ENCODE measurements at regions not wholly inside any gene's neighbourhood (a gene's known extent, or its start where the extent isn't known, plus 50 kb on each side); places are given as distances from the start of the nearest gene placed in this dataset.

GRCh38 chr13:21901811-21902708, 231.2 kb downstream of the FGF9 start:
- ChIA-PET POLR2A (no interaction called here), CTCF (no interaction called here)
- Histone ChIP-seq H3K27ac (ENCODE audit: extremely low read depth, low read depth, low read length) (no peak overlapping the region), H3K4me1 (ENCODE audit: control insufficient read depth, insufficient read depth, low read length) (no peaks in the 10 kb centered on the region), H3K4me3 (ENCODE audit: low read depth, low read length) (no peak overlapping the region), H3K36me3 (ENCODE audit: control insufficient read depth in 2 of 2, insufficient read depth in 1 of 2, low read length in 2 of 2) (no peaks in the 10 kb centered on the region), H3K9me3 (ENCODE audit: control insufficient read depth, insufficient read depth, low read depth, low read length) (no peaks in the 10 kb centered on the region)
- TF ChIP-seq ZNF391 (tag by site-specific recombination; IDR thresholded peaks at IDR 0.05; ENCODE audit: borderline replicate concordance, low read depth) (no peak), OSR2 (tag by site-specific recombination; IDR thresholded peaks at IDR 0.05) (no peak), ZNF555 (tag by site-specific recombination; conservative IDR thresholded peaks at IDR 0.05) (no peak), ZNF571 (tag by site-specific recombination; IDR thresholded peaks at IDR 0.05) (no peak), ZNF311 (tag by site-specific recombination; IDR thresholded peaks at IDR 0.05; ENCODE audit: borderline replicate concordance) (no peak), ZNF175 (tag by site-specific recombination; IDR thresholded peaks at IDR 0.05) (no peak), ZNF146 (tag by site-specific recombination; IDR thresholded peaks at IDR 0.05) (no peak), ZNF184 (tag by site-specific recombination; IDR thresholded peaks at IDR 0.05) (no peak), ZNF626 (tag by site-specific recombination; IDR thresholded peaks at IDR 0.05) (no peak), ZBTB8A (tag by site-specific recombination; IDR thresholded peaks at IDR 0.05) (no peak), BCL11B (tag by site-specific recombination; IDR thresholded peaks at IDR 0.05; ENCODE audit: low read depth) (no peak), ZNF600 (tag by site-specific recombination; IDR thresholded peaks at IDR 0.05) (no peak), ZNF18 (tag by site-specific recombination; IDR thresholded peaks at IDR 0.05) (no peak)
- TF ChIP-seq, protein P1, sequence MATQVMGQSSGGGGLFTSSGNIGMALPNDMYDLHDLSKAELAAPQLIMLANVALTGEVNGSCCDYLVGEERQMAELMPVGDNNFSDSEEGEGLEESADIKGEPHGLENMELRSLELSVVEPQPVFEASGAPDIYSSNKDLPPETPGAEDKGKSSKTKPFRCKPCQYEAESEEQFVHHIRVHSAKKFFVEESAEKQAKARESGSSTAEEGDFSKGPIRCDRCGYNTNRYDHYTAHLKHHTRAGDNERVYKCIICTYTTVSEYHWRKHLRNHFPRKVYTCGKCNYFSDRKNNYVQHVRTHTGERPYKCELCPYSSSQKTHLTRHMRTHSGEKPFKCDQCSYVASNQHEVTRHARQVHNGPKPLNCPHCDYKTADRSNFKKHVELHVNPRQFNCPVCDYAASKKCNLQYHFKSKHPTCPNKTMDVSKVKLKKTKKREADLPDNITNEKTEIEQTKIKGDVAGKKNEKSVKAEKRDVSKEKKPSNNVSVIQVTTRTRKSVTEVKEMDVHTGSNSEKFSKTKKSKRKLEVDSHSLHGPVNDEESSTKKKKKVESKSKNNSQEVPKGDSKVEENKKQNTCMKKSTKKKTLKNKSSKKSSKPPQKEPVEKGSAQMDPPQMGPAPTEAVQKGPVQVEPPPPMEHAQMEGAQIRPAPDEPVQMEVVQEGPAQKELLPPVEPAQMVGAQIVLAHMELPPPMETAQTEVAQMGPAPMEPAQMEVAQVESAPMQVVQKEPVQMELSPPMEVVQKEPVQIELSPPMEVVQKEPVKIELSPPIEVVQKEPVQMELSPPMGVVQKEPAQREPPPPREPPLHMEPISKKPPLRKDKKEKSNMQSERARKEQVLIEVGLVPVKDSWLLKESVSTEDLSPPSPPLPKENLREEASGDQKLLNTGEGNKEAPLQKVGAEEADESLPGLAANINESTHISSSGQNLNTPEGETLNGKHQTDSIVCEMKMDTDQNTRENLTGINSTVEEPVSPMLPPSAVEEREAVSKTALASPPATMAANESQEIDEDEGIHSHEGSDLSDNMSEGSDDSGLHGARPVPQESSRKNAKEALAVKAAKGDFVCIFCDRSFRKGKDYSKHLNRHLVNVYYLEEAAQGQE (tag by site-specific recombination; IDR thresholded peaks at IDR 0.05): no peak
- TF ChIP-seq, protein P2, sequence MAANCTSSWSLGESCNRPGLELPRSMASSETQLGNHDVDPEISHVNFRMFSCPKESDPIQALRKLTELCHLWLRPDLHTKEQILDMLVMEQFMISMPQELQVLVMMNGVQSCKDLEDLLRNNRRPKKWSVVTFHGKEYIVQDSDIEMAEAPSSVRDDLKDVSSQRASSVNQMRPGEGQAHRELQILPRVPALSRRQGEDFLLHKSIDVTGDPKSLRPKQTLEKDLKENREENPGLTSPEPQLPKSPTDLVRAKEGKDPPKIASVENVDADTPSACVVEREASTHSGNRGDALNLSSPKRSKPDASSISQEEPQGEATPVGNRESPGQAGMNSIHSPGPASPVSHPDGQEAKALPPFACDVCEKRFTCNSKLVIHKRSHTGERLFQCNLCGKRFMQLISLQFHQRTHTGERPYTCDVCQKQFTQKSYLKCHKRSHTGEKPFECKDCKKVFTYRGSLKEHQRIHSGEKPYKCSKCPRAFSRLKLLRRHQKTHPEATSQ (tag by site-specific recombination; IDR thresholded peaks at IDR 0.05): no peak

DNA sequence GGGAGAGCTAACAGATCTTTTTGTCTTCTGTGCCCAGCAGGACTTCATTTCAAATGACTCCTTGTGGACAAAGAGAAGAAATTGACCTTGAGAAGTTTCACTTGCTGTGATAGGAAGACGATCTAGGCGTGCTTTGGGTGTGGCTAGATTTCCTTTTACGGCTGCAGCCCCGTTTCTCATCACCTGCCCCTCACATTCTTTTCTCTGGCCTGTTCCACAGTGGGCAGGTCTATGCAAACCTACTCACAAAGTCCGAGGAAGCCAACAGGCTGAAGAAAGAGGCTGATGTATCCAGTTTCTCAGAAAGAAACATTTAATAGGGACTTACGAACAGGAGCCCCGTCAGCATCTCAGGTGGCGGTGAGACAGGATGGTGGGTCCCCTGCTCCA, 231.8 kb downstream of the FGF9 start:
- Histone ChIP-seq H3K4me1 (ENCODE audit: control insufficient read depth, insufficient read depth, low read length) (no peaks in the 10 kb centered on the region), H3K4me3 (ENCODE audit: low read depth, low read length) (no peak overlapping the region), H3K9me3 (ENCODE audit: control insufficient read depth, insufficient read depth, low read depth, low read length) (no peaks in the 10 kb centered on the region), H3K27ac (ENCODE audit: extremely low read depth, low read depth, low read length) (no peak overlapping the region), H3K36me3 (ENCODE audit: control insufficient read depth in 2 of 2, insufficient read depth in 1 of 2, low read length in 2 of 2) (no peaks in the 10 kb centered on the region)
- ChIA-PET CTCF (no interaction called here), POLR2A (no interaction called here)
- no peak for TF ChIP-seq KLF8 (tag by site-specific recombination; IDR thresholded peaks at IDR 0.05)
- TF ChIP-seq ZNF747 (tag by site-specific recombination; IDR thresholded peaks at IDR 0.05): no peak
- TF ChIP-seq, protein P3, sequence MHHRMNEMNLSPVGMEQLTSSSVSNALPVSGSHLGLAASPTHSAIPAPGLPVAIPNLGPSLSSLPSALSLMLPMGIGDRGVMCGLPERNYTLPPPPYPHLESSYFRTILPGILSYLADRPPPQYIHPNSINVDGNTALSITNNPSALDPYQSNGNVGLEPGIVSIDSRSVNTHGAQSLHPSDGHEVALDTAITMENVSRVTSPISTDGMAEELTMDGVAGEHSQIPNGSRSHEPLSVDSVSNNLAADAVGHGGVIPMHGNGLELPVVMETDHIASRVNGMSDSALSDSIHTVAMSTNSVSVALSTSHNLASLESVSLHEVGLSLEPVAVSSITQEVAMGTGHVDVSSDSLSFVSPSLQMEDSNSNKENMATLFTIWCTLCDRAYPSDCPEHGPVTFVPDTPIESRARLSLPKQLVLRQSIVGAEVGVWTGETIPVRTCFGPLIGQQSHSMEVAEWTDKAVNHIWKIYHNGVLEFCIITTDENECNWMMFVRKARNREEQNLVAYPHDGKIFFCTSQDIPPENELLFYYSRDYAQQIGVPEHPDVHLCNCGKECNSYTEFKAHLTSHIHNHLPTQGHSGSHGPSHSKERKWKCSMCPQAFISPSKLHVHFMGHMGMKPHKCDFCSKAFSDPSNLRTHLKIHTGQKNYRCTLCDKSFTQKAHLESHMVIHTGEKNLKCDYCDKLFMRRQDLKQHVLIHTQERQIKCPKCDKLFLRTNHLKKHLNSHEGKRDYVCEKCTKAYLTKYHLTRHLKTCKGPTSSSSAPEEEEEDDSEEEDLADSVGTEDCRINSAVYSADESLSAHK (tag by site-specific recombination; IDR thresholded peaks at IDR 0.05): no peak
- no peak for TF ChIP-seq SP3 (tag by site-specific recombination; IDR thresholded peaks at IDR 0.05)
- TF ChIP-seq ZNF362 (tag by site-specific recombination; IDR thresholded peaks at IDR 0.05): no peak
- TF ChIP-seq ZNF510 (tag by site-specific recombination; IDR thresholded peaks at IDR 0.05; ENCODE audit: insufficient replicate concordance): no peak
